ENCODE measurements at regions not wholly inside any gene's neighbourhood (a gene's known extent, or its start where the extent isn't known, plus 50 kb on each side); places are given as distances from the start of the nearest gene placed in this dataset.

GRCh38 chr17:34776456-34777443 is 184.5 kb downstream of the CCT6B start:
- no peak for DNase-seq (ENCODE audit: low spot score)

- DNase-seq (ENCODE audit: low spot score), result no peak
Measured at GRCh38 chr17:34773036-34773435, 188.2 kb downstream of the CCT6B start.

GRCh38 chr17:34771891-34772290 is 189.4 kb downstream of the CCT6B start:
- DNase-seq (ENCODE audit: low spot score), result no peak

GRCh38 chr17:34770586-34770985 is 190.7 kb downstream of the CCT6B start:
- no peak for DNase-seq (ENCODE audit: low spot score)

- DNase-seq (ENCODE audit: low spot score), result no peak
Measured at GRCh38 chr17:34769899-34770298, 190.5 kb downstream of the TMEM132E start.

GRCh38 chr17:34769049-34769448 is 189.7 kb downstream of the TMEM132E start:
- no peak for DNase-seq (ENCODE audit: low spot score)

GRCh38 chr17:34765291-34765690 is 185.9 kb downstream of the TMEM132E start:
- DNase-seq (ENCODE audit: low spot score), result no peak

GRCh38 chr17:34764716-34765115 is 185.3 kb downstream of the TMEM132E start:
- no peak for DNase-seq (ENCODE audit: low spot score)

- no peak for DNase-seq (ENCODE audit: low spot score)
Measured at GRCh38 chr17:34763728-34764665, 184.6 kb downstream of the TMEM132E start.

GRCh38 chr17:34762078-34762477 is 182.7 kb downstream of the TMEM132E start:
- no peak for DNase-seq (ENCODE audit: low spot score)

GRCh38 chr17:34761646-34762045 is 182.3 kb downstream of the TMEM132E start:
- DNase-seq (ENCODE audit: low spot score), result no peak

- no peak for DNase-seq (ENCODE audit: low spot score)
Measured at GRCh38 chr17:34760931-34761495, 181.6 kb downstream of the TMEM132E start.

GRCh38 chr17:34758718-34759117 is 179.3 kb downstream of the TMEM132E start:
- DNase-seq (ENCODE audit: low spot score), result no peak

- no peak for DNase-seq (ENCODE audit: low spot score)
Measured at GRCh38 chr17:34758316-34758715, 178.9 kb downstream of the TMEM132E start.

GRCh38 chr17:34757611-34758010 is 178.2 kb downstream of the TMEM132E start:
- DNase-seq (ENCODE audit: low spot score), result no peak

- DNase-seq (ENCODE audit: low spot score), result no peak
Measured at GRCh38 chr17:34757106-34757505, 177.7 kb downstream of the TMEM132E start.

GRCh38 chr17:34756637-34757021 is 177.2 kb downstream of the TMEM132E start:
- no peak for DNase-seq (ENCODE audit: low spot score)

- no peak for DNase-seq (ENCODE audit: low spot score)
Measured at GRCh38 chr17:34755981-34756636, 176.7 kb downstream of the TMEM132E start.

- DNase-seq (ENCODE audit: low spot score), result no peak
Measured at GRCh38 chr17:34755371-34755770, 176.0 kb downstream of the TMEM132E start.

GRCh38 chr17:34750004-34750403 is 170.6 kb downstream of the TMEM132E start:
- DNase-seq (ENCODE audit: low spot score), result no peak

GRCh38 chr17:34741967-34742366 is 162.6 kb downstream of the TMEM132E start:
- no peak for DNase-seq (ENCODE audit: low spot score)
